ENCODE measurements at regions not wholly inside any gene's neighbourhood (a gene's known extent, or its start where the extent isn't known, plus 50 kb on each side); places are given as distances from the start of the nearest gene placed in this dataset.

DNA sequence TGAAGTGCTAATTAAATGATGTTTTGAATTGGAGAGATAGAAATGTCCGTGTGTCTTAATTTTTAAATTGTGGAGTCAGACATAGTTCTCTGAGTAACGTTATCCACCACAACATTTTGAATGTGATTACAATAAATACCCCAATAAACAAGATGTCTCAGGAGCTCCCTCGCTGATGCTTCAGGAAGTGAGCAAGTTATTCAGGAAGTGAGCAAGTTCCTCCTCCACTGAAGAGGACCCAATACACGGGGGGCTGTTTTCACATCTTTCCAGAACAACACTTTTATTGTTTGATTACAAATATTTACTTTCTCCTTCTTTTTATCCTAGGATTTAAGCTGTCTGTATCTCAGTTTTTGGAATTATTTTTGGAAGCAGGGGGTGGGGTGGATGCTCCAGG is 363.8 kb downstream of the LRRC70 start:
- Mint-ChIP-seq H3K9me3 (no peaks in the 10 kb centered on the region), H3K4me1 (peaks cover 15% of the 10 kb centered on the region), H3K27me3 (ENCODE audit: low read depth) (no peaks in the 10 kb centered on the region), H3K27ac (no peak overlapping the region), H3K4me3 (no peak overlapping the region), H3K36me3 (no peaks in the 10 kb centered on the region)
- ChIA-PET POLR2A (no interaction called here), CTCF (no interaction called here)
- TF ChIP-seq ZNF138 (CRISPR knock-in tag; conservative IDR thresholded peaks at IDR 0.05) (no peak), ZNF219 (CRISPR knock-in tag; IDR thresholded peaks at IDR 0.05; ENCODE audit: borderline replicate concordance) (no peak), TEAD1 (CRISPR knock-in tag; IDR thresholded peaks at IDR 0.05) (no peak), PRDM15 (CRISPR knock-in tag; IDR thresholded peaks at IDR 0.05) (no peak), SMAD3 (CRISPR knock-in tag; IDR thresholded peaks at IDR 0.05; ENCODE audit: borderline replicate concordance) (no peak), KAT7 (CRISPR knock-in tag; IDR thresholded peaks at IDR 0.05; ENCODE audit: borderline replicate concordance) (no peak)
- DNase-seq (ENCODE audit: low spot score) (no peak), ATAC-seq (no peak)

- peak; percentile 67 for ATAC-seq
- no peaks in the 10 kb centered on the region for H3K36me3 Mint-ChIP-seq
- TF ChIP-seq NFATC4 (CRISPR knock-in tag; IDR thresholded peaks at IDR 0.05) (no peak), CBFB (CRISPR knock-in tag; IDR thresholded peaks at IDR 0.05; ENCODE audit: low read depth) (no peak), JUN (CRISPR knock-in tag; IDR thresholded peaks at IDR 0.05) (no peak), RELA (CRISPR knock-in tag; IDR thresholded peaks at IDR 0.05; ENCODE audit: borderline replicate concordance) (no peak), CREB1 (CRISPR knock-in tag; IDR thresholded peaks at IDR 0.05) (no peak), ESRRA (CRISPR knock-in tag; IDR thresholded peaks at IDR 0.05; ENCODE audit: borderline replicate concordance) (no peak), ATF2 (CRISPR knock-in tag; IDR thresholded peaks at IDR 0.05; ENCODE audit: borderline replicate concordance, low read depth) (no peak), IRF1 (CRISPR knock-in tag; IDR thresholded peaks at IDR 0.05) (no peak)
- TF ChIP-seq, protein P1, sequence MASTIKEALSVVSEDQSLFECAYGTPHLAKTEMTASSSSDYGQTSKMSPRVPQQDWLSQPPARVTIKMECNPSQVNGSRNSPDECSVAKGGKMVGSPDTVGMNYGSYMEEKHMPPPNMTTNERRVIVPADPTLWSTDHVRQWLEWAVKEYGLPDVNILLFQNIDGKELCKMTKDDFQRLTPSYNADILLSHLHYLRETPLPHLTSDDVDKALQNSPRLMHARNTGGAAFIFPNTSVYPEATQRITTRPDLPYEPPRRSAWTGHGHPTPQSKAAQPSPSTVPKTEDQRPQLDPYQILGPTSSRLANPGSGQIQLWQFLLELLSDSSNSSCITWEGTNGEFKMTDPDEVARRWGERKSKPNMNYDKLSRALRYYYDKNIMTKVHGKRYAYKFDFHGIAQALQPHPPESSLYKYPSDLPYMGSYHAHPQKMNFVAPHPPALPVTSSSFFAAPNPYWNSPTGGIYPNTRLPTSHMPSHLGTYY (CRISPR knock-in tag; IDR thresholded peaks at IDR 0.05) = no peak
- TF ChIP-seq, protein P2, sequence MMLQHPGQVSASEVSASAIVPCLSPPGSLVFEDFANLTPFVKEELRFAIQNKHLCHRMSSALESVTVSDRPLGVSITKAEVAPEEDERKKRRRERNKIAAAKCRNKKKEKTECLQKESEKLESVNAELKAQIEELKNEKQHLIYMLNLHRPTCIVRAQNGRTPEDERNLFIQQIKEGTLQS (CRISPR knock-in tag; conservative IDR thresholded peaks at IDR 0.05) = no peak
- TF ChIP-seq, protein P3, sequence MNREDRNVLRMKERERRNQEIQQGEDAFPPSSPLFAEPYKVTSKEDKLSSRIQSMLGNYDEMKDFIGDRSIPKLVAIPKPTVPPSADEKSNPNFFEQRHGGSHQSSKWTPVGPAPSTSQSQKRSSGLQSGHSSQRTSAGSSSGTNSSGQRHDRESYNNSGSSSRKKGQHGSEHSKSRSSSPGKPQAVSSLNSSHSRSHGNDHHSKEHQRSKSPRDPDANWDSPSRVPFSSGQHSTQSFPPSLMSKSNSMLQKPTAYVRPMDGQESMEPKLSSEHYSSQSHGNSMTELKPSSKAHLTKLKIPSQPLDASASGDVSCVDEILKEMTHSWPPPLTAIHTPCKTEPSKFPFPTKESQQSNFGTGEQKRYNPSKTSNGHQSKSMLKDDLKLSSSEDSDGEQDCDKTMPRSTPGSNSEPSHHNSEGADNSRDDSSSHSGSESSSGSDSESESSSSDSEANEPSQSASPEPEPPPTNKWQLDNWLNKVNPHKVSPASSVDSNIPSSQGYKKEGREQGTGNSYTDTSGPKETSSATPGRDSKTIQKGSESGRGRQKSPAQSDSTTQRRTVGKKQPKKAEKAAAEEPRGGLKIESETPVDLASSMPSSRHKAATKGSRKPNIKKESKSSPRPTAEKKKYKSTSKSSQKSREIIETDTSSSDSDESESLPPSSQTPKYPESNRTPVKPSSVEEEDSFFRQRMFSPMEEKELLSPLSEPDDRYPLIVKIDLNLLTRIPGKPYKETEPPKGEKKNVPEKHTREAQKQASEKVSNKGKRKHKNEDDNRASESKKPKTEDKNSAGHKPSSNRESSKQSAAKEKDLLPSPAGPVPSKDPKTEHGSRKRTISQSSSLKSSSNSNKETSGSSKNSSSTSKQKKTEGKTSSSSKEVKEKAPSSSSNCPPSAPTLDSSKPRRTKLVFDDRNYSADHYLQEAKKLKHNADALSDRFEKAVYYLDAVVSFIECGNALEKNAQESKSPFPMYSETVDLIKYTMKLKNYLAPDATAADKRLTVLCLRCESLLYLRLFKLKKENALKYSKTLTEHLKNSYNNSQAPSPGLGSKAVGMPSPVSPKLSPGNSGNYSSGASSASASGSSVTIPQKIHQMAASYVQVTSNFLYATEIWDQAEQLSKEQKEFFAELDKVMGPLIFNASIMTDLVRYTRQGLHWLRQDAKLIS (CRISPR knock-in tag; IDR thresholded peaks at IDR 0.05; ENCODE audit: borderline replicate concordance) = no peak
- TF ChIP-seq, protein P4, sequence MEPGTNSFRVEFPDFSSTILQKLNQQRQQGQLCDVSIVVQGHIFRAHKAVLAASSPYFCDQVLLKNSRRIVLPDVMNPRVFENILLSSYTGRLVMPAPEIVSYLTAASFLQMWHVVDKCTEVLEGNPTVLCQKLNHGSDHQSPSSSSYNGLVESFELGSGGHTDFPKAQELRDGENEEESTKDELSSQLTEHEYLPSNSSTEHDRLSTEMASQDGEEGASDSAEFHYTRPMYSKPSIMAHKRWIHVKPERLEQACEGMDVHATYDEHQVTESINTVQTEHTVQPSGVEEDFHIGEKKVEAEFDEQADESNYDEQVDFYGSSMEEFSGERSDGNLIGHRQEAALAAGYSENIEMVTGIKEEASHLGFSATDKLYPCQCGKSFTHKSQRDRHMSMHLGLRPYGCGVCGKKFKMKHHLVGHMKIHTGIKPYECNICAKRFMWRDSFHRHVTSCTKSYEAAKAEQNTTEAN (CRISPR knock-in tag; IDR thresholded peaks at IDR 0.05) = no peak
- TF ChIP-seq, protein P5, sequence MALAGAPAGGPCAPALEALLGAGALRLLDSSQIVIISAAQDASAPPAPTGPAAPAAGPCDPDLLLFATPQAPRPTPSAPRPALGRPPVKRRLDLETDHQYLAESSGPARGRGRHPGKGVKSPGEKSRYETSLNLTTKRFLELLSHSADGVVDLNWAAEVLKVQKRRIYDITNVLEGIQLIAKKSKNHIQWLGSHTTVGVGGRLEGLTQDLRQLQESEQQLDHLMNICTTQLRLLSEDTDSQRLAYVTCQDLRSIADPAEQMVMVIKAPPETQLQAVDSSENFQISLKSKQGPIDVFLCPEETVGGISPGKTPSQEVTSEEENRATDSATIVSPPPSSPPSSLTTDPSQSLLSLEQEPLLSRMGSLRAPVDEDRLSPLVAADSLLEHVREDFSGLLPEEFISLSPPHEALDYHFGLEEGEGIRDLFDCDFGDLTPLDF (CRISPR knock-in tag; IDR thresholded peaks at IDR 0.05) = no peak
- TF ChIP-seq, protein P6, sequence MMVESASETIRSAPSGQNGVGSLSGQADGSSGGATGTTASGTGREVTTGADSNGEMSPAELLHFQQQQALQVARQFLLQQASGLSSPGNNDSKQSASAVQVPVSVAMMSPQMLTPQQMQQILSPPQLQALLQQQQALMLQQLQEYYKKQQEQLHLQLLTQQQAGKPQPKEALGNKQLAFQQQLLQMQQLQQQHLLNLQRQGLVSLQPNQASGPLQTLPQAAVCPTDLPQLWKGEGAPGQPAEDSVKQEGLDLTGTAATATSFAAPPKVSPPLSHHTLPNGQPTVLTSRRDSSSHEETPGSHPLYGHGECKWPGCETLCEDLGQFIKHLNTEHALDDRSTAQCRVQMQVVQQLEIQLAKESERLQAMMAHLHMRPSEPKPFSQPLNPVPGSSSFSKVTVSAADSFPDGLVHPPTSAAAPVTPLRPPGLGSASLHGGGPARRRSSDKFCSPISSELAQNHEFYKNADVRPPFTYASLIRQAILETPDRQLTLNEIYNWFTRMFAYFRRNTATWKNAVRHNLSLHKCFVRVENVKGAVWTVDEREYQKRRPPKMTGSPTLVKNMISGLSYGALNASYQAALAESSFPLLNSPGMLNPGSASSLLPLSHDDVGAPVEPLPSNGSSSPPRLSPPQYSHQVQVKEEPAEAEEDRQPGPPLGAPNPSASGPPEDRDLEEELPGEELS (CRISPR knock-in tag; IDR thresholded peaks at IDR 0.05) = no peak
These were observed 360.3 kb downstream of the LRRC70 start for GRCh38 chr5:62938927-62939326.

More at GRCh38 chr5:62938927-62939326, 360.3 kb downstream of the LRRC70 start:
- no peaks in the 10 kb centered on the region for H3K9me3 Mint-ChIP-seq
- no peaks in the 10 kb centered on the region for H3K27me3 Mint-ChIP-seq (ENCODE audit: low read depth)
- H3K27ac Mint-ChIP-seq = no peak overlapping the region
- no peak for DNase-seq (ENCODE audit: low spot score)
- ChIA-PET POLR2A (no interaction called here), CTCF (no interaction called here)
- no peak overlapping the region for H3K4me3 Mint-ChIP-seq
- peaks cover 15% of the 10 kb centered on the region for H3K4me1 Mint-ChIP-seq
